B cell (primary cell): ENCODE measurements at regions not wholly inside any gene's neighbourhood (a gene's known extent, or its start where the extent isn't known, plus 50 kb on each side); places are given as distances from the start of the nearest gene placed in this dataset.

Experiments
- ATAC-seq: fragments of 200-7000 bp; cut with Tn5 transposase; one replicate; pipeline ENCODE4 v1.10.0; 2021; ENCODE audit warnings: low read depth, mild to moderate bottlenecking, moderate number of reproducible peaks, moderate library complexity
- CTCF ChIA-PET: fragments of 350-600 bp; sonication (Branson Sonifier 250); formaldehyde crosslinking; loops from one replicate; lab custom pipeline; 2021; ENCODE audit warnings: antibody characterized with exemption, inconsistent platforms; lab: Charles Lee
- POLR2A ChIA-PET: fragments of 350-600 bp; sonication (Branson Sonifier 250); formaldehyde crosslinking; loops from one replicate; lab custom pipeline; 2021; ENCODE audit warnings: antibody characterized with exemption; lab: Charles Lee
- DNase-seq: peaks from one replicate; pipeline ENCODE4 v3.0.0; 2013
- H2AFZ ChIP-seq: 2 replicates; pipeline ENCODE4 v1.6.1; 2012; ENCODE audit warnings: mild to moderate bottlenecking, low read depth, low read length; ENCODE audit not compliant: insufficient read depth, poor library complexity, severe bottlenecking
- H3K27ac ChIP-seq, 2 donors: 1 replicate in 1 of 2; 2 replicates in 1 of 2; pipeline ENCODE4 v1.5.1; 2012 to 2013; ENCODE audit warnings: low read length in 2 of 2, mild to moderate bottlenecking in 2 of 2, moderate library complexity in 1 of 2
- H3K27me3 ChIP-seq, 4 experiments: fragments of 200-600 bp in 1 of 4; sonication (generic) in 1 of 4; replicated peaks in 1 of 4; 1 replicate in 2 of 4; 2 replicates in 2 of 4; pipeline versions ENCODE4 v1.6.1 to v1.7.0; 2013 to 2016; ENCODE audit warnings: low read length in 3 of 4, mild to moderate bottlenecking in 2 of 4, mixed read lengths in 1 of 4, moderate library complexity in 1 of 4; ENCODE audit not compliant: insufficient read depth in 4 of 4, control insufficient read depth in 3 of 4; ENCODE audit errors: control extremely low read depth in 1 of 4
- H3K36me3 ChIP-seq, 2 experiments: replicated peaks in 1 of 2; 1 replicate in 1 of 2; 2 replicates in 1 of 2; pipeline versions ENCODE4 v1.6.1 to v1.7.1; 2013; ENCODE audit warnings: low read length in 1 of 2; ENCODE audit not compliant: insufficient read depth in 2 of 2, control insufficient read depth in 1 of 2; ENCODE audit errors: control extremely low read depth in 1 of 2, extremely low read depth in 1 of 2
- H3K4me1 ChIP-seq, 2 donors: fragments of 200-600 bp in 1 of 2; sonication (generic) in 1 of 2; 1 replicate in 1 of 2; 2 replicates in 1 of 2; pipeline versions ENCODE4 v1.5.1 to v1.6.1; 2013 to 2017; ENCODE audit warnings: low read length in 2 of 2; ENCODE audit not compliant: control insufficient read depth in 2 of 2, insufficient read depth in 2 of 2
- H3K4me2 ChIP-seq: replicated peaks from 2 replicates; pipeline ENCODE3; 2012; ENCODE audit warnings: mild to moderate bottlenecking, low read depth, low read length; ENCODE audit not compliant: poor library complexity, severe bottlenecking
- H3K4me3 ChIP-seq, 5 experiments: fragments of 200-600 bp in 1 of 5; sonication (generic) in 1 of 5; 1 replicate in 3 of 5; 2 replicates in 2 of 5; pipeline versions ENCODE4 v1.5.1 to v1.7.0; 2011 to 2016; ENCODE audit warnings: low read length in 4 of 5, mild to moderate bottlenecking in 4 of 5, low read depth in 2 of 5, control low read depth in 1 of 5, moderate library complexity in 1 of 5; ENCODE audit not compliant: insufficient read depth in 1 of 5; ENCODE audit errors: control extremely low read depth in 1 of 5, extremely low read depth in 1 of 5
- H3K79me2 ChIP-seq: fragments of 200-600 bp; sonication (generic); one replicate; pipeline ENCODE4 v1.6.0; 2016; ENCODE audit warnings: low read length; ENCODE audit not compliant: control insufficient read depth, insufficient read depth
- H3K9ac ChIP-seq: fragments of 200-600 bp; sonication (generic); 2 replicates; pipeline ENCODE4 v1.6.1; 2017; ENCODE audit warnings: mild to moderate bottlenecking, low read length, moderate library complexity
- H3K9me3 ChIP-seq, 3 donors: one replicate each; pipeline versions ENCODE4 v1.6.1 to v1.7.1; 2013; ENCODE audit warnings: low read length in 2 of 3; ENCODE audit not compliant: control insufficient read depth in 2 of 3, insufficient read depth in 1 of 3; ENCODE audit errors: control extremely low read depth in 1 of 3
- H4K20me1 ChIP-seq: 2 replicates; pipeline ENCODE4 v1.6.0; 2012; ENCODE audit warnings: mild to moderate bottlenecking, low read length; ENCODE audit not compliant: insufficient read depth, control insufficient read depth, poor library complexity, severe bottlenecking
- H3K27ac Mint-ChIP-seq: one replicate; pipeline ENCODE4 v1.8.0; 2021; ENCODE audit warnings: mixed read lengths
- H3K27me3 Mint-ChIP-seq: one replicate; pipeline ENCODE4 v1.8.0; 2021; ENCODE audit warnings: mixed read lengths
- H3K4me1 Mint-ChIP-seq: one replicate; pipeline ENCODE4 v1.8.0; 2021; ENCODE audit warnings: mixed read lengths
- H3K4me3 Mint-ChIP-seq: one replicate; pipeline ENCODE4 v1.8.0; 2021; ENCODE audit warnings: mixed read lengths
- H3K9me3 Mint-ChIP-seq: one replicate; pipeline ENCODE4 v1.8.0; 2022; ENCODE audit warnings: mixed read lengths; ENCODE audit not compliant: insufficient read depth
- CTCF ChIP-seq: fragments of 200-600 bp; IDR thresholded peaks from one replicate; pipeline ENCODE4 v1.8.0; 2022; ENCODE audit warnings: antibody characterized with exemption, mild to moderate bottlenecking
- EZH2 ChIP-seq: IDR thresholded peaks from 2 replicates; pipeline ENCODE4 v1.6.1; 2012; ENCODE audit warnings: borderline replicate concordance, low read depth, mild to moderate bottlenecking, moderate library complexity, low read length; ENCODE audit not compliant: insufficient read depth, poor library complexity, severe bottlenecking
- WGBS: methylation state at CpG from one replicate; pipeline ENCODE4 v1.1.5; 2013; ENCODE audit warnings: missing lambda C conversion rate; ENCODE audit not compliant: insufficient coverage; 5-methylcytosine and 5-hydroxymethylcytosine counted together
- intact Hi-C: fragments of 100-400 bp; cut with micrococcal nuclease; formaldehyde crosslinking; loops from one replicate; pipeline ENCODE4 v1.10.0; 2022

DNA sequence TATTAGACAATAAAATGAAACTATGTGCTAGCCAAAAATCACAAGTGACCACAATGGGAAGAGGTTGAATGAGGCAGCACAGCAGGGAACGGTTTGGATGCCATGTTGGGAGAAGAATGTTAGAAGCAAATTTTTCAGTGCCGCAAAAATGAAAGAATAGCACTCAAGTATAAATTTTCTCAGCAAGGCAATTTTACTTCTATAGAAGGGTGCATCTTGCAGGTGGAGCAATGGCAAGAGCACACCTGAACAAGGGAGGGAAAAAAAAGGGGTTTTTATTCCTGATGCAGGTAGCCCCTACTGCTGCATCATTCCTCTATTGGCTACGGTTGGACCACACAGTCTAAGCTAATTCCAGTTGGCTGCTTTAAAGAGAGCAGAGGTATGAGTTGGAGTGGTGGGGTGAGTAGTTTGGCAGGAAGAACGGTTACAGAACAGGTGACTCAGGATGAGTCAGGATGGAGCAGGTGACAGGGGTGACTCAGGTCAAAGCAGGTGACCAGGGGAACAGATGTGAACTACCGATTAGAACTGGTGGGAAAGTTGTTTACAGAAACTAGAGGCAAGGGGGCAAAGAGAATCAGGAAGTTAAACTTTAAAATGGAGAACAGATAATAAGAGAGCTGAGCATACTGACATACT, 301.1 kb upstream of the NRIP1 start:
- no peak overlapping the region for H3K4me3 Mint-ChIP-seq
- H3K9me3 ChIP-seq: peaks cover 0 to 9% (median 4%) of the 10 kb centered on the region in 3 donors
- H3K27me3 ChIP-seq: no peaks in the 10 kb centered on the region
- no peak overlapping the region for H3K27ac ChIP-seq
- H3K9me3 Mint-ChIP-seq: peaks cover 9% of the 10 kb centered on the region
- H3K9ac ChIP-seq: no peak overlapping the region
- no peaks in the 10 kb centered on the region for H4K20me1 ChIP-seq
- H3K4me2 ChIP-seq: no peak overlapping the region
- no peak overlapping the region for H3K27ac Mint-ChIP-seq
- POLR2A ChIA-PET: no interaction called here
- no peaks in the 10 kb centered on the region for H3K79me2 ChIP-seq
- DNase-seq (no peak), ATAC-seq (no peak)
- no peaks in the 10 kb centered on the region for H3K4me1 ChIP-seq
- no peak overlapping the region for H3K4me3 ChIP-seq
- intact Hi-C loops: no loop called here
- no peak overlapping the region for H2AFZ ChIP-seq
- no peaks in the 10 kb centered on the region for H3K4me1 Mint-ChIP-seq
- no peaks in the 10 kb centered on the region for H3K36me3 ChIP-seq
- WGBS: 85% methylated on average over 3 of the region's 5 CpGs
- TF ChIP-seq CTCF: no peak
- no peak for TF ChIP-seq EZH2
- H3K27me3 Mint-ChIP-seq: peaks cover 5% of the 10 kb centered on the region
- CTCF ChIA-PET: no interaction called here

- Histone ChIP-seq H3K4me2 (no peak overlapping the region), H3K27ac (no peak overlapping the region), H3K36me3 (no peaks in the 10 kb centered on the region), H3K27me3 (no peaks in the 10 kb centered on the region), H4K20me1 (no peaks in the 10 kb centered on the region), H3K4me1 (no peaks in the 10 kb centered on the region), H3K9ac (no peak overlapping the region), H3K4me3 (no peak overlapping the region), H3K9me3 (peaks cover 0 to 9% (median 4%) of the 10 kb centered on the region in 3 donors), H3K79me2 (no peaks in the 10 kb centered on the region), H2AFZ (no peak overlapping the region)
- intact Hi-C loops: no loop called here
- H3K9me3 Mint-ChIP-seq: peaks cover 9% of the 10 kb centered on the region
- peaks cover 5% of the 10 kb centered on the region for H3K27me3 Mint-ChIP-seq
- no peak overlapping the region for H3K4me3 Mint-ChIP-seq
- H3K4me1 Mint-ChIP-seq: no peaks in the 10 kb centered on the region
- ChIA-PET POLR2A (no interaction called here), CTCF (no interaction called here)
- no peak for TF ChIP-seq EZH2
- TF ChIP-seq CTCF: no peak
- no peak for ATAC-seq
- WGBS: no CpG with 5 or more reads among the region's 1 CpG
- no peak for DNase-seq
- H3K27ac Mint-ChIP-seq: no peak overlapping the region
Observed at GRCh38 chr21:15366555-15366954, 301.8 kb upstream of the NRIP1 start.
